B cell (primary cell): ENCODE measurements at regions not wholly inside any gene's neighbourhood (a gene's known extent, or its start where the extent isn't known, plus 50 kb on each side); places are given as distances from the start of the nearest gene placed in this dataset.

ENCODE experiments used
- ATAC-seq: fragments of 200-7000 bp; cut with Tn5 transposase; one replicate; pipeline ENCODE4 v1.10.0; 2021; ENCODE audit warnings: low read depth, mild to moderate bottlenecking, moderate number of reproducible peaks, moderate library complexity
- CTCF ChIA-PET: fragments of 350-600 bp; sonication (Branson Sonifier 250); formaldehyde crosslinking; loops from one replicate; lab custom pipeline; 2021; ENCODE audit warnings: antibody characterized with exemption, inconsistent platforms; lab: Charles Lee
- POLR2A ChIA-PET: fragments of 350-600 bp; sonication (Branson Sonifier 250); formaldehyde crosslinking; loops from one replicate; lab custom pipeline; 2021; ENCODE audit warnings: antibody characterized with exemption; lab: Charles Lee
- DNase-seq: peaks from one replicate; pipeline ENCODE4 v3.0.0; 2013
- H2AFZ ChIP-seq: 2 replicates; pipeline ENCODE4 v1.6.1; 2012; ENCODE audit warnings: mild to moderate bottlenecking, low read depth, low read length; ENCODE audit not compliant: insufficient read depth, poor library complexity, severe bottlenecking
- H3K27ac ChIP-seq, 2 donors: 1 replicate in 1 of 2; 2 replicates in 1 of 2; pipeline ENCODE4 v1.5.1; 2012 to 2013; ENCODE audit warnings: low read length in 2 of 2, mild to moderate bottlenecking in 2 of 2, moderate library complexity in 1 of 2
- H3K27me3 ChIP-seq, 4 experiments: fragments of 200-600 bp in 1 of 4; sonication (generic) in 1 of 4; replicated peaks in 1 of 4; 1 replicate in 2 of 4; 2 replicates in 2 of 4; pipeline versions ENCODE4 v1.6.1 to v1.7.0; 2013 to 2016; ENCODE audit warnings: low read length in 3 of 4, mild to moderate bottlenecking in 2 of 4, mixed read lengths in 1 of 4, moderate library complexity in 1 of 4; ENCODE audit not compliant: insufficient read depth in 4 of 4, control insufficient read depth in 3 of 4; ENCODE audit errors: control extremely low read depth in 1 of 4
- H3K36me3 ChIP-seq, 2 experiments: replicated peaks in 1 of 2; 1 replicate in 1 of 2; 2 replicates in 1 of 2; pipeline versions ENCODE4 v1.6.1 to v1.7.1; 2013; ENCODE audit warnings: low read length in 1 of 2; ENCODE audit not compliant: insufficient read depth in 2 of 2, control insufficient read depth in 1 of 2; ENCODE audit errors: control extremely low read depth in 1 of 2, extremely low read depth in 1 of 2
- H3K4me1 ChIP-seq, 2 donors: fragments of 200-600 bp in 1 of 2; sonication (generic) in 1 of 2; 1 replicate in 1 of 2; 2 replicates in 1 of 2; pipeline versions ENCODE4 v1.5.1 to v1.6.1; 2013 to 2017; ENCODE audit warnings: low read length in 2 of 2; ENCODE audit not compliant: control insufficient read depth in 2 of 2, insufficient read depth in 2 of 2
- H3K4me2 ChIP-seq: replicated peaks from 2 replicates; pipeline ENCODE3; 2012; ENCODE audit warnings: mild to moderate bottlenecking, low read depth, low read length; ENCODE audit not compliant: poor library complexity, severe bottlenecking
- H3K4me3 ChIP-seq, 5 experiments: fragments of 200-600 bp in 1 of 5; sonication (generic) in 1 of 5; 1 replicate in 3 of 5; 2 replicates in 2 of 5; pipeline versions ENCODE4 v1.5.1 to v1.7.0; 2011 to 2016; ENCODE audit warnings: low read length in 4 of 5, mild to moderate bottlenecking in 4 of 5, low read depth in 2 of 5, control low read depth in 1 of 5, moderate library complexity in 1 of 5; ENCODE audit not compliant: insufficient read depth in 1 of 5; ENCODE audit errors: control extremely low read depth in 1 of 5, extremely low read depth in 1 of 5
- H3K79me2 ChIP-seq: fragments of 200-600 bp; sonication (generic); one replicate; pipeline ENCODE4 v1.6.0; 2016; ENCODE audit warnings: low read length; ENCODE audit not compliant: control insufficient read depth, insufficient read depth
- H3K9ac ChIP-seq: fragments of 200-600 bp; sonication (generic); 2 replicates; pipeline ENCODE4 v1.6.1; 2017; ENCODE audit warnings: mild to moderate bottlenecking, low read length, moderate library complexity
- H3K9me3 ChIP-seq, 3 donors: one replicate each; pipeline versions ENCODE4 v1.6.1 to v1.7.1; 2013; ENCODE audit warnings: low read length in 2 of 3; ENCODE audit not compliant: control insufficient read depth in 2 of 3, insufficient read depth in 1 of 3; ENCODE audit errors: control extremely low read depth in 1 of 3
- H4K20me1 ChIP-seq: 2 replicates; pipeline ENCODE4 v1.6.0; 2012; ENCODE audit warnings: mild to moderate bottlenecking, low read length; ENCODE audit not compliant: insufficient read depth, control insufficient read depth, poor library complexity, severe bottlenecking
- H3K27ac Mint-ChIP-seq: one replicate; pipeline ENCODE4 v1.8.0; 2021; ENCODE audit warnings: mixed read lengths
- H3K27me3 Mint-ChIP-seq: one replicate; pipeline ENCODE4 v1.8.0; 2021; ENCODE audit warnings: mixed read lengths
- H3K4me1 Mint-ChIP-seq: one replicate; pipeline ENCODE4 v1.8.0; 2021; ENCODE audit warnings: mixed read lengths
- H3K4me3 Mint-ChIP-seq: one replicate; pipeline ENCODE4 v1.8.0; 2021; ENCODE audit warnings: mixed read lengths
- H3K9me3 Mint-ChIP-seq: one replicate; pipeline ENCODE4 v1.8.0; 2022; ENCODE audit warnings: mixed read lengths; ENCODE audit not compliant: insufficient read depth
- CTCF ChIP-seq: fragments of 200-600 bp; IDR thresholded peaks from one replicate; pipeline ENCODE4 v1.8.0; 2022; ENCODE audit warnings: antibody characterized with exemption, mild to moderate bottlenecking
- EZH2 ChIP-seq: IDR thresholded peaks from 2 replicates; pipeline ENCODE4 v1.6.1; 2012; ENCODE audit warnings: borderline replicate concordance, low read depth, mild to moderate bottlenecking, moderate library complexity, low read length; ENCODE audit not compliant: insufficient read depth, poor library complexity, severe bottlenecking
- WGBS: methylation state at CpG from one replicate; pipeline ENCODE4 v1.1.5; 2013; ENCODE audit warnings: missing lambda C conversion rate; ENCODE audit not compliant: insufficient coverage; 5-methylcytosine and 5-hydroxymethylcytosine counted together
- intact Hi-C: fragments of 100-400 bp; cut with micrococcal nuclease; formaldehyde crosslinking; loops from one replicate; pipeline ENCODE4 v1.10.0; 2022

- no peaks in the 10 kb centered on the region for H3K27me3 ChIP-seq
- no peak overlapping the region for H3K9ac ChIP-seq
- no peak overlapping the region for H3K4me3 ChIP-seq
- H3K36me3 ChIP-seq, result no peaks in the 10 kb centered on the region
- TF ChIP-seq EZH2 (no peak), CTCF (no peak)
- Mint-ChIP-seq H3K9me3 (peaks cover 2% of the 10 kb centered on the region), H3K4me1 (no peaks in the 10 kb centered on the region), H3K4me3 (no peak overlapping the region), H3K27ac (no peak overlapping the region), H3K27me3 (no peaks in the 10 kb centered on the region)
- no peak overlapping the region for H3K27ac ChIP-seq
- intact Hi-C loops, result no loop called here
- CTCF ChIA-PET, result no interaction called here
- no peaks in the 10 kb centered on the region for H4K20me1 ChIP-seq
- H2AFZ ChIP-seq, result no peak overlapping the region
- WGBS, result no CpG with 5 or more reads among the region's 3 CpGs
- H3K79me2 ChIP-seq, result no peaks in the 10 kb centered on the region
- no peaks in the 10 kb centered on the region for H3K9me3 ChIP-seq
- H3K4me2 ChIP-seq, result no peak overlapping the region
- H3K4me1 ChIP-seq, result no peaks in the 10 kb centered on the region
- DNase-seq (no peak), ATAC-seq (no peak)
- POLR2A ChIA-PET, result no interaction called here
These were observed 864.3 kb upstream of the SOX11 start for GRCh38 chr2:4827836-4828235.

DNA sequence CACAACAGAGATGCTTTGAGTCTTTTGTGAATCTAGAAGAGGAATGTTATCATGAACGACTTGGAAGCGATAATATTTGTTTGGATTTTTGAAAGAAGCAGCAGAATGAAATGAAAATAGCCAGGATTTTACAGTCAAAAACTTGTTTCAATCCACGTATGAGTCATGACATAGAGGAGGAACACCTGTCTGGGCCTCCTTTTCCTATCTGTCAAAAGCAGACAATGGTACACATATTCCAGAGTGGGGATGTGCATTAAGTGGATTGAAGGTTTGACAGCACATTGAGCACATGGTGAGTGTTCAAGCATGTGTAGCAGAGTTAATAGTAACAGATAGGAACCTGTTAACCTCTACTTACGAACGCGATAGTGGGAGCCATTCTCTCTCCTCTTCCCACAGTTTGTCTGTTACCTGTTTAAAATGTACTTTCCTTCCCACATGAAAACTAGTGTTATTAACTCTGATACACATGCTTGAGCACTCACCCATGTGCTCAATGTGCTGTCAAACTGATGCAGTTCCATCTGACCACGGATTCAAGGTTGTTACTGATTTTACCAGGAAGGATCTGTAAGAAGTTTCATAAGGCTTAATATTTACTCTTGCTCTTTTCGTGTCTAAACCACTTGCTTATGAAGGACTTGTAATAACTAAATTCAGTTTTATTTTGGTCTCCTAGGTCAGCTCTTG lies 863.4 kb upstream of the SOX11 start:
- Mint-ChIP-seq H3K4me1 (no peaks in the 10 kb centered on the region), H3K27me3 (no peaks in the 10 kb centered on the region), H3K9me3 (peaks cover 2% of the 10 kb centered on the region), H3K4me3 (no peak overlapping the region), H3K27ac (no peak overlapping the region)
- Histone ChIP-seq H3K79me2 (no peaks in the 10 kb centered on the region), H3K9ac (no peak overlapping the region), H3K27me3 (no peaks in the 10 kb centered on the region), H4K20me1 (no peaks in the 10 kb centered on the region), H3K36me3 (no peaks in the 10 kb centered on the region), H3K4me1 (no peaks in the 10 kb centered on the region), H2AFZ (no peak overlapping the region), H3K4me3 (no peak overlapping the region), H3K9me3 (no peaks in the 10 kb centered on the region), H3K27ac (no peak overlapping the region), H3K4me2 (no peak overlapping the region)
- TF ChIP-seq EZH2, result no peak
- TF ChIP-seq CTCF, result no peak
- intact Hi-C loops, result no loop called here
- ATAC-seq (no peak), DNase-seq (no peak)
- 90% methylated on average over 4 of the region's 8 CpGs for WGBS
- CTCF ChIA-PET, result no interaction called here
- POLR2A ChIA-PET, result no interaction called here
